K562 (cell line): ENCODE measurements at regions not wholly inside any gene's neighbourhood (a gene's known extent, or its start where the extent isn't known, plus 50 kb on each side); places are given as distances from the start of the nearest gene placed in this dataset.

Experiments
- GATA2 ChIP-seq: sonication (generic); formaldehyde crosslinking; IDR thresholded peaks from 2 replicates; pipeline ENCODE4 v1.4.0; 2020; ENCODE audit warnings: mild to moderate bottlenecking, missing genetic modification reagents
- RB1 ChIP-seq: fragments of 450-650 bp; IDR thresholded peaks from 2 replicates; pipeline ENCODE4 v1.6.1; 2017; ENCODE audit warnings: low read depth, mild to moderate bottlenecking
- YY1 ChIP-seq, 3 experiments: IDR thresholded peaks; 2 replicates each; pipeline ENCODE4 v1.6.1; 2011; ENCODE audit warnings: low read length in 2 of 3, mild to moderate bottlenecking in 2 of 3, moderate library complexity in 2 of 3, borderline replicate concordance in 1 of 3, control low read depth in 1 of 3, low read depth in 1 of 3; ENCODE audit not compliant: insufficient read depth in 3 of 3, insufficient replicate concordance in 2 of 3, control insufficient read depth in 1 of 3, insufficient read length in 1 of 3; ENCODE audit errors: extremely low read depth in 1 of 3
- ZFX ChIP-seq: sonication (generic); formaldehyde crosslinking; IDR thresholded peaks from 2 replicates; pipeline ENCODE4 v1.8.0; 2022; ENCODE audit warnings: mild to moderate bottlenecking, missing genetic modification reagents, moderate library complexity

DNA sequence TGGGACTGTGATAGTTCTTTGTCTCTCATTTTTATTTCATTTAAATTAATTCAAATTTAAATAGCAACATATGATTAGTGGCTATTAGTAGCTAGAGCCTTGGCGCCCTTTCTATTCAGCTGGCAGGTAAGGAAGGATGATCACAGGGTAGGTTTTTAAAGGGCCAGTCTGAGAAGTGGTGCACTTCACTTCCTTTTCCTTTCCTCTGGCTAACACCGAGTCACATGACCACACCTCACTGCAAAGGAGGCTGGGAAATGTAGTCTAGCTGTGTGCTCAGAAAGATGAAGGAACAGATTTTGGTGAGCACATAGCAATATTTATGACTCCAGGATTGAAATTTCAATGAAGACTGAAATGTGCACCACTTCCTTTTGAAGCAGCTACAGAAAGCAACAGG is 128.7 kb downstream of the TSHZ3 start:
- no peak for TF ChIP-seq GATA2 (CRISPR knock-in tag)
- TF ChIP-seq YY1 (IDR thresholded peaks at IDR 0.05; ENCODE audit: borderline replicate concordance in 1 of 3, control insufficient read depth in 1 of 3, extremely low read depth in 1 of 3, insufficient read depth in 3 of 3, insufficient read length in 1 of 3, insufficient replicate concordance in 2 of 3, low read depth in 1 of 3, low read length in 2 of 3), result no peak
- no peak for TF ChIP-seq ZFX (CRISPR knock-in tag)
- TF ChIP-seq RB1, result no peak
